Stimulated activated CD8-positive, alpha-beta memory T cell treated with anti-CD3 and anti-CD28 coated beads, Interleukin-12 subunit alpha, Interleukin-12 subunit beta, amount 100 ng/mL, for 4 hours (primary cell): ENCODE measurements at regions not wholly inside any gene's neighbourhood (a gene's known extent, or its start where the extent isn't known, plus 50 kb on each side); places are given as distances from the start of the nearest gene placed in this dataset.
"Not testable (repeated sequence)": the region's sequence is repeated elsewhere in the genome, so short reads cannot be mapped to it uniquely, and the experiment has no call there.

ENCODE experiments used
- DNase-seq: peaks from one replicate; pipeline ENCODE4 v3.0.0-alpha.2; 2020; ENCODE audit warnings: low read depth

- DNase-seq = no peak
Measured at GRCh38 chr20:40056171-40056570, 632.9 kb downstream of the MAFB start.

GRCh38 chr20:40055711-40056110, 633.3 kb downstream of the MAFB start:
- no peak for DNase-seq

GRCh38 chr20:40054311-40054710, 634.7 kb downstream of the MAFB start:
- DNase-seq = no peak

GRCh38 chr20:40050596-40050995, 638.4 kb downstream of the MAFB start:
- DNase-seq = no peak

GRCh38 chr20:40049854-40050253, 639.2 kb downstream of the MAFB start:
- no peak for DNase-seq

GRCh38 chr20:40046703-40047102, 642.3 kb downstream of the MAFB start:
- DNase-seq = no peak

- no peak for DNase-seq
Measured at GRCh38 chr20:40037511-40037910, 651.5 kb downstream of the MAFB start.

- no peak for DNase-seq
Measured at GRCh38 chr20:40029589-40029988, 659.4 kb downstream of the MAFB start.

- DNase-seq = no peak
Measured at GRCh38 chr20:40019510-40019909, 669.5 kb downstream of the MAFB start.

- no peak for DNase-seq
Measured at GRCh38 chr20:40017765-40018164, 671.3 kb downstream of the MAFB start.

GRCh38 chr20:40016890-40017289, 672.1 kb downstream of the MAFB start:
- DNase-seq = no peak

- no peak for DNase-seq
Measured at GRCh38 chr20:40016392-40016791, 672.6 kb downstream of the MAFB start.

- DNase-seq = not testable (repeated sequence)
Measured at GRCh38 chr20:40012026-40012425, 677.0 kb downstream of the MAFB start.

GRCh38 chr20:40010483-40010882, 678.6 kb downstream of the MAFB start:
- no peak for DNase-seq

- DNase-seq = no peak
Measured at GRCh38 chr20:40009542-40009941, 679.5 kb downstream of the MAFB start.

- DNase-seq = no peak
Measured at GRCh38 chr20:40008177-40008576, 680.9 kb downstream of the MAFB start.

- no peak for DNase-seq
Measured at GRCh38 chr20:40006168-40006860, 682.7 kb downstream of the MAFB start.

- not testable (repeated sequence) for DNase-seq
Measured at GRCh38 chr20:40004092-40004491, 684.9 kb downstream of the MAFB start.

GRCh38 chr20:39993742-39994141, 695.3 kb downstream of the MAFB start:
- no peak for DNase-seq

- no peak for DNase-seq
Measured at GRCh38 chr20:39990692-39991091, 698.3 kb downstream of the MAFB start.

- no peak for DNase-seq
Measured at GRCh38 chr20:39988991-39989390, 700.0 kb downstream of the MAFB start.

GRCh38 chr20:39986173-39986904, 702.7 kb downstream of the MAFB start:
- DNase-seq = no peak

GRCh38 chr20:39985271-39985827, 703.7 kb downstream of the MAFB start:
- DNase-seq = no peak
